Left ventricle myocardium inferior (tissue), 1 donor: ENCODE measurements at regions not wholly inside any gene's neighbourhood (a gene's known extent, or its start where the extent isn't known, plus 50 kb on each side); places are given as distances from the start of the nearest gene placed in this dataset.
"Not testable (repeated sequence)": the region's sequence is repeated elsewhere in the genome, so short reads cannot be mapped to it uniquely, and the experiment has no call there.

Source experiments
- DNase-seq: peaks from one replicate; pipeline ENCODE4 v3.0.0-alpha.2; 2020
- H3K27ac ChIP-seq: fragments of 200-600 bp; replicated peaks from 2 replicates; pipeline ENCODE4 v1.8.0; 2021
- H3K27me3 ChIP-seq: fragments of 200-600 bp; 2 replicates; pipeline ENCODE4 v1.8.0; 2021; ENCODE audit warnings: low read depth
- H3K36me3 ChIP-seq: fragments of 200-600 bp; 2 replicates; pipeline ENCODE4 v1.8.0; 2021
- H3K4me1 ChIP-seq: fragments of 200-600 bp; 2 replicates; pipeline ENCODE4 v1.8.0; 2021
- H3K4me3 ChIP-seq: fragments of 200-600 bp; 2 replicates; pipeline ENCODE4 v1.8.0; 2021; ENCODE audit warnings: mild to moderate bottlenecking, moderate library complexity
- H3K9me3 ChIP-seq: fragments of 200-600 bp; replicated peaks from 2 replicates; pipeline ENCODE4 v1.8.0; 2021
- intact Hi-C: fragments of 100-400 bp; cut with micrococcal nuclease; formaldehyde crosslinking; loops from one replicate; pipeline ENCODE4 v1.11.0; 2022
- TF ChIP-seq, protein P1 (sequence below): fragments of 200-600 bp; IDR thresholded peaks from 2 replicates; pipeline ENCODE4 v1.8.0; 2021; ENCODE audit warnings: antibody characterized with exemption, mild to moderate bottlenecking, borderline replicate concordance
- donor health status: DM: no; HTN: yes; CAD: no; lungs with severe emphysema.

GRCh38 chr9:124122321-124122720, 110.8 kb downstream of the LHX2 start:
- no peaks in the 10 kb centered on the region for H3K36me3 ChIP-seq
- no peak overlapping the region for H3K27ac ChIP-seq
- H3K9me3 ChIP-seq = peaks cover 18% of the 10 kb centered on the region
- TF ChIP-seq, protein P1, sequence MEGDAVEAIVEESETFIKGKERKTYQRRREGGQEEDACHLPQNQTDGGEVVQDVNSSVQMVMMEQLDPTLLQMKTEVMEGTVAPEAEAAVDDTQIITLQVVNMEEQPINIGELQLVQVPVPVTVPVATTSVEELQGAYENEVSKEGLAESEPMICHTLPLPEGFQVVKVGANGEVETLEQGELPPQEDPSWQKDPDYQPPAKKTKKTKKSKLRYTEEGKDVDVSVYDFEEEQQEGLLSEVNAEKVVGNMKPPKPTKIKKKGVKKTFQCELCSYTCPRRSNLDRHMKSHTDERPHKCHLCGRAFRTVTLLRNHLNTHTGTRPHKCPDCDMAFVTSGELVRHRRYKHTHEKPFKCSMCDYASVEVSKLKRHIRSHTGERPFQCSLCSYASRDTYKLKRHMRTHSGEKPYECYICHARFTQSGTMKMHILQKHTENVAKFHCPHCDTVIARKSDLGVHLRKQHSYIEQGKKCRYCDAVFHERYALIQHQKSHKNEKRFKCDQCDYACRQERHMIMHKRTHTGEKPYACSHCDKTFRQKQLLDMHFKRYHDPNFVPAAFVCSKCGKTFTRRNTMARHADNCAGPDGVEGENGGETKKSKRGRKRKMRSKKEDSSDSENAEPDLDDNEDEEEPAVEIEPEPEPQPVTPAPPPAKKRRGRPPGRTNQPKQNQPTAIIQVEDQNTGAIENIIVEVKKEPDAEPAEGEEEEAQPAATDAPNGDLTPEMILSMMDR = no peak
- no peaks in the 10 kb centered on the region for H3K4me1 ChIP-seq
- no peak overlapping the region for H3K4me3 ChIP-seq
- no peak for DNase-seq
- H3K27me3 ChIP-seq = peaks cover 64% of the 10 kb centered on the region
- intact Hi-C loops = no loop called here

- H3K4me1 ChIP-seq = no peaks in the 10 kb centered on the region
- DNase-seq = no peak
- no peaks in the 10 kb centered on the region for H3K36me3 ChIP-seq
- H3K9me3 ChIP-seq = peaks cover 16% of the 10 kb centered on the region
- H3K27me3 ChIP-seq = peaks cover 62% of the 10 kb centered on the region
- intact Hi-C loops = no loop called here
- H3K4me3 ChIP-seq = no peak overlapping the region
- H3K27ac ChIP-seq = no peak overlapping the region
- TF ChIP-seq, protein P1 = no peak
Measured at GRCh38 chr9:124122813-124123462, 111.4 kb downstream of the LHX2 start.

- intact Hi-C loops, DNase-seq, H3K4me3 ChIP-seq, H3K4me1 ChIP-seq, H3K36me3 ChIP-seq, H3K27ac ChIP-seq: not testable (repeated sequence)
- peaks cover 55% of the 10 kb centered on the region for H3K27me3 ChIP-seq
- peaks cover 16% of the 10 kb centered on the region for H3K9me3 ChIP-seq
Measured at GRCh38 chr9:124123621-124124020, 112.1 kb downstream of the LHX2 start.

GRCh38 chr9:124124729-124125650, 113.4 kb downstream of the LHX2 start:
- no peak overlapping the region for H3K27ac ChIP-seq
- H3K27me3 ChIP-seq = peaks cover 48% of the 10 kb centered on the region
- intact Hi-C loops = no loop called here
- TF ChIP-seq, protein P1 = no peak
- no peak overlapping the region for H3K4me3 ChIP-seq
- H3K36me3 ChIP-seq = no peaks in the 10 kb centered on the region
- peaks cover 16% of the 10 kb centered on the region for H3K9me3 ChIP-seq
- H3K4me1 ChIP-seq = no peaks in the 10 kb centered on the region
- no peak for DNase-seq

DNA sequence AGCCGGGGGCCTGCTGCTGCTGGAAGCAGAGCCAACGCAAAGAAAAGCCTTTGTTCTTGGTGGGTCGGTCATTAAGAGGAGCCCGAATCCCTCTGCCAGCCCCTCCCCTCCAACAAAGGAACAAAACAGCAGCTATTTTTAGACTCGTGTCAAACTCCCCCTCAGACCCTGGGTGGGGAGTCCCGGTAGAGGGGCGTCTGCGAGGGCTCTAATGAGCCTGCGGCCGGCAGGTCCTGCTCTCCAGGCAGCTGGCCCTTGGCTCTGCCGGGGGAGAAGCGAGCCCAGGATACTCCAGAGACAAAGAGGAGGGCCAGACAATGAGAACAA, 114.0 kb downstream of the LHX2 start:
- H3K27me3 ChIP-seq = peaks cover 48% of the 10 kb centered on the region

More for the DNA sequence above, 114.0 kb downstream of the LHX2 start:
- intact Hi-C loops = no loop called here
- DNase-seq = no peak
- no peak overlapping the region for H3K4me3 ChIP-seq
- H3K27ac ChIP-seq = no peak overlapping the region
- H3K9me3 ChIP-seq = peaks cover 16% of the 10 kb centered on the region
- no peaks in the 10 kb centered on the region for H3K4me1 ChIP-seq
- H3K36me3 ChIP-seq = no peaks in the 10 kb centered on the region
- TF ChIP-seq, protein P1 = no peak
